ENCODE measurements at regions not wholly inside any gene's neighbourhood (a gene's known extent, or its start where the extent isn't known, plus 50 kb on each side); places are given as distances from the start of the nearest gene placed in this dataset.

DNA sequence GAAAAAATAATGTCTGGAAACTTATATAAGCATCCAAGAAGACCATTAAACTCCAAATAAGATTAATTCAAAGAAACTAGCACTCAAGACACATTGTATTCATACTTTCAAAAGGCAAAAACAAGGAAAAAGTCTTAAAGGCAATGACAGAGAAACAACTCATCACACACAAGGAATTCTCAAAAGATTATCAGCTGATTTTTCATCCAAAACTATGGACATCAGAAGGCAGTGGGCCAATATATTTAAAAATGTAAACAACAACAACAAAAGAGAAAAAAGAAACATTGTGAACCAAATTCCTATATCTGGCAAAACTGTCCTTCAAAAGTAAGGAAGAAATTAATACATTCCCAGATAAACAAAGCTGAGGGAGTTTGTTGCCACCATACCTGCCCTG lies 711.4 kb upstream of the GALNTL6 start:
- Histone ChIP-seq H3K4me1 (ENCODE audit: insufficient read depth, low read length) (no peaks in the 10 kb centered on the region), H4K20me1 (ENCODE audit: insufficient read depth, low read length) (no peaks in the 10 kb centered on the region), H3K4me2 (ENCODE audit: insufficient read depth, low read length) (no peak overlapping the region), H3K36me3 (ENCODE audit: insufficient read depth, low read length) (no peaks in the 10 kb centered on the region), H3K27me3 (ENCODE audit: insufficient read depth, low read length) (no peaks in the 10 kb centered on the region), H3K27ac (ENCODE audit: low read depth, low read length) (no peak overlapping the region), H3K4me3 (ENCODE audit: insufficient read depth, low read length) (no peak overlapping the region), H3K9me3 (ENCODE audit: low read depth, low read length) (no peaks in the 10 kb centered on the region), H2AFZ (ENCODE audit: low read length) (no peak overlapping the region), H3K79me2 (ENCODE audit: insufficient read depth, low read length) (no peaks in the 10 kb centered on the region)
- TF ChIP-seq, protein P1, sequence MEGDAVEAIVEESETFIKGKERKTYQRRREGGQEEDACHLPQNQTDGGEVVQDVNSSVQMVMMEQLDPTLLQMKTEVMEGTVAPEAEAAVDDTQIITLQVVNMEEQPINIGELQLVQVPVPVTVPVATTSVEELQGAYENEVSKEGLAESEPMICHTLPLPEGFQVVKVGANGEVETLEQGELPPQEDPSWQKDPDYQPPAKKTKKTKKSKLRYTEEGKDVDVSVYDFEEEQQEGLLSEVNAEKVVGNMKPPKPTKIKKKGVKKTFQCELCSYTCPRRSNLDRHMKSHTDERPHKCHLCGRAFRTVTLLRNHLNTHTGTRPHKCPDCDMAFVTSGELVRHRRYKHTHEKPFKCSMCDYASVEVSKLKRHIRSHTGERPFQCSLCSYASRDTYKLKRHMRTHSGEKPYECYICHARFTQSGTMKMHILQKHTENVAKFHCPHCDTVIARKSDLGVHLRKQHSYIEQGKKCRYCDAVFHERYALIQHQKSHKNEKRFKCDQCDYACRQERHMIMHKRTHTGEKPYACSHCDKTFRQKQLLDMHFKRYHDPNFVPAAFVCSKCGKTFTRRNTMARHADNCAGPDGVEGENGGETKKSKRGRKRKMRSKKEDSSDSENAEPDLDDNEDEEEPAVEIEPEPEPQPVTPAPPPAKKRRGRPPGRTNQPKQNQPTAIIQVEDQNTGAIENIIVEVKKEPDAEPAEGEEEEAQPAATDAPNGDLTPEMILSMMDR (IDR thresholded peaks at IDR 0.05; ENCODE audit: extremely low read depth, low read depth, low read length): no peak
- DNase-seq (ENCODE audit: insufficient read length, low spot score, missing footprints): no peak

DNA sequence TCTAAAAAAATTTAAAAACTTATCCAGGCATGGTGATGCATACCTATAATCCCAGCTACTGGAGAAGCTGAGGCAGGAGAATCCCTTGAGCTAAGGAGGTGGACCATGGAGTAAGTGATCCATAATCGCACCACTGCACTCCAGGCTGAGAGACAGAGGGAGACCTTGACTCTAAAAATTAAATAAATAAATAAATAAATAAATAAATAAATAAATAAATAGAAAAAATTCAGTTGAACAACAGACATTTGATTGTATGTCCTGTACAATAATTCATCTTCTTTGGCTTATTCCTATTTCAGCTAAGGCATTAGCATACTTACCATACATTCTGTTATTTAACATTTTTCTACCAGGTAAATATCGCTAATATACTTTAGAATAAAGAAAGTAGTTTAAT lies 726.1 kb upstream of the GALNTL6 start:
- Histone ChIP-seq H2AFZ (ENCODE audit: low read length) (no peak overlapping the region), H4K20me1 (ENCODE audit: insufficient read depth, low read length) (no peaks in the 10 kb centered on the region), H3K79me2 (ENCODE audit: insufficient read depth, low read length) (no peaks in the 10 kb centered on the region), H3K4me3 (ENCODE audit: insufficient read depth, low read length) (no peak overlapping the region), H3K36me3 (ENCODE audit: insufficient read depth, low read length) (no peaks in the 10 kb centered on the region), H3K4me2 (ENCODE audit: insufficient read depth, low read length) (no peak overlapping the region), H3K9me3 (ENCODE audit: low read depth, low read length) (peaks cover 3% of the 10 kb centered on the region), H3K27me3 (ENCODE audit: insufficient read depth, low read length) (no peaks in the 10 kb centered on the region), H3K27ac (ENCODE audit: low read depth, low read length) (no peak overlapping the region), H3K4me1 (ENCODE audit: insufficient read depth, low read length) (no peaks in the 10 kb centered on the region)
- TF ChIP-seq, protein P1 (IDR thresholded peaks at IDR 0.05; ENCODE audit: extremely low read depth, low read depth, low read length): no peak
- no peak for DNase-seq (ENCODE audit: insufficient read length, low spot score, missing footprints)

DNA sequence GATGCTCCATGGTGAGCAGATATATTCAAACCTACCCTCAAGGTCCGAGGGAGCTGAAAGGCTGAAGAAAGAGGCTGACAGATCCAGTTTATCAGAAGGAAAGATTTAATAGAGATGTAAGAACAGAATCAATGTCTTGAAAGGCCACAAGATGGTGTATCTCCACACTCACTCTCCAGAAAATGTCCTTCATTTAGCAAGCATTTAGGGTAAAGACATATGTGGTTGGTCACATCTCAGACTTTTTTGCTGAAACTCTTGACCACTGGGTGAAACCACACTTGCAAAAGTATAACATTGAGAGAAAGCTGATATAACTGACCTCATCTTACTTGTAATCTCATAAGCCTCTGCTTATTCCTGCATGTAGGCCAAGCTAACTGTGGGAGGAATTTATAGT lies 745.8 kb upstream of the GALNTL6 start:
- Histone ChIP-seq H3K9me3 (ENCODE audit: low read depth, low read length) (no peaks in the 10 kb centered on the region), H4K20me1 (ENCODE audit: insufficient read depth, low read length) (no peaks in the 10 kb centered on the region), H3K27me3 (ENCODE audit: insufficient read depth, low read length) (no peaks in the 10 kb centered on the region), H3K4me2 (ENCODE audit: insufficient read depth, low read length) (no peak overlapping the region), H3K79me2 (ENCODE audit: insufficient read depth, low read length) (no peaks in the 10 kb centered on the region), H3K4me3 (ENCODE audit: insufficient read depth, low read length) (no peak overlapping the region), H3K27ac (ENCODE audit: low read depth, low read length) (no peak overlapping the region), H3K4me1 (ENCODE audit: insufficient read depth, low read length) (no peaks in the 10 kb centered on the region), H3K36me3 (ENCODE audit: insufficient read depth, low read length) (no peaks in the 10 kb centered on the region), H2AFZ (ENCODE audit: low read length) (no peak overlapping the region)
- no peak for DNase-seq (ENCODE audit: insufficient read length, low spot score, missing footprints)
- TF ChIP-seq, protein P1 (IDR thresholded peaks at IDR 0.05; ENCODE audit: extremely low read depth, low read depth, low read length): no peak

DNA sequence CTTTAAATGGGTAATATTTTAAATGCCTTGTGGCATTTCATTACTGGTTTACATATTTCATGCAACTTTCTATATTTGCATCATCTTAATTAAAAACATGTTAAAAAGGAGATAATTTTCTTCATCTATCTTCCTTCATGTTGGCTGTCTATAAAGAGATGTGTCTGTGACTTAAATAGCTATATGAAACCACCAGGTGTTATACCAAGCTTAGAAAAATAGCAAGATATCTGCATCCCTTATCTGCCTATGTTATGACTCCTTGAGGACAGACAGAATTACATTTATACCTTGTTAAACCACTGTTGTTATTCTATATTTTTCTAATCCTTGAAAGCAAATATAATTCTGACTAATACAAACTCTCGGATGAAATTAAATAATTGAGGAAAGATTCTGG lies 763.8 kb upstream of the GALNTL6 start:
- Histone ChIP-seq H2AFZ (ENCODE audit: low read length) (no peak overlapping the region), H3K36me3 (ENCODE audit: insufficient read depth, low read length) (no peaks in the 10 kb centered on the region), H3K4me1 (ENCODE audit: insufficient read depth, low read length) (no peaks in the 10 kb centered on the region), H3K4me2 (ENCODE audit: insufficient read depth, low read length) (no peak overlapping the region), H3K9me3 (ENCODE audit: low read depth, low read length) (no peaks in the 10 kb centered on the region), H4K20me1 (ENCODE audit: insufficient read depth, low read length) (no peaks in the 10 kb centered on the region), H3K27ac (ENCODE audit: low read depth, low read length) (no peak overlapping the region), H3K27me3 (ENCODE audit: insufficient read depth, low read length) (no peaks in the 10 kb centered on the region), H3K4me3 (ENCODE audit: insufficient read depth, low read length) (no peak overlapping the region), H3K79me2 (ENCODE audit: insufficient read depth, low read length) (no peaks in the 10 kb centered on the region)
- DNase-seq (ENCODE audit: insufficient read length, low spot score, missing footprints): no peak
- TF ChIP-seq, protein P1 (IDR thresholded peaks at IDR 0.05; ENCODE audit: extremely low read depth, low read depth, low read length): no peak

Data from osteoblast (primary cell).